ENCODE measurements at regions not wholly inside any gene's neighbourhood (a gene's known extent, or its start where the extent isn't known, plus 50 kb on each side); places are given as distances from the start of the nearest gene placed in this dataset.

DNA sequence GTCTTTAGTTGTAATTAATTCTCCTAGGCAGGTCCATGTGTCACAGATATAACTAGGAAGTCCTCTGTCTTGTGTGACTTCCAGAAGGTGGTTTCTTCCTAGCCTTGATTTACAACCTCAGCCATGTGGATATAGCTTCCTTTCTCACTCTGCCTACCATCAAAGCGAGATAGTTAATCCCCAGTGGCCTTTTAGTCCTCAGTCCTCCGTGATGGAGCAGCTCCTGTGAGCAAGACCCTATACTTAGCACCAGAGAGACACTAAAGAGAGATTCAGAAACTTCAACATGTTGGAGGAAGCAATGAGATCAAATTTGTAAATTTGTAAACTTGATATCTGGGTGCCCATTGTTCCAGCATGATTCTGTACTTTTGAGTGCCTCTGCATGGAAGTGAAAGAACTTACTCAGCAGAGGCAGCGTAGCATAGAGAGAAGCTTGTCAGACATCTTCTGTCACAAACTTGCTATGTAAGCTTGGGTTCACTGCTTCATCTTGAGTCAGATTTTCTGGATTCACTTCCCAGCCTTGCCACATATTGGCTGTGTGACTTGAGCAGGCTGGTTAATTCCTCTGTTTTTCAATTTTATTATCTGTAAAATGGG is 170.2 kb upstream of the NR3C1 start (continued):
- TF ChIP-seq KAT8 (CRISPR knock-in tag; IDR thresholded peaks at IDR 0.05), result no peak
- TF ChIP-seq ZBTB40 (IDR thresholded peaks at IDR 0.05), result no peak
- TF ChIP-seq ZBTB40 (CRISPR knock-in tag; IDR thresholded peaks at IDR 0.05), result no peak
- TF ChIP-seq, protein P1, sequence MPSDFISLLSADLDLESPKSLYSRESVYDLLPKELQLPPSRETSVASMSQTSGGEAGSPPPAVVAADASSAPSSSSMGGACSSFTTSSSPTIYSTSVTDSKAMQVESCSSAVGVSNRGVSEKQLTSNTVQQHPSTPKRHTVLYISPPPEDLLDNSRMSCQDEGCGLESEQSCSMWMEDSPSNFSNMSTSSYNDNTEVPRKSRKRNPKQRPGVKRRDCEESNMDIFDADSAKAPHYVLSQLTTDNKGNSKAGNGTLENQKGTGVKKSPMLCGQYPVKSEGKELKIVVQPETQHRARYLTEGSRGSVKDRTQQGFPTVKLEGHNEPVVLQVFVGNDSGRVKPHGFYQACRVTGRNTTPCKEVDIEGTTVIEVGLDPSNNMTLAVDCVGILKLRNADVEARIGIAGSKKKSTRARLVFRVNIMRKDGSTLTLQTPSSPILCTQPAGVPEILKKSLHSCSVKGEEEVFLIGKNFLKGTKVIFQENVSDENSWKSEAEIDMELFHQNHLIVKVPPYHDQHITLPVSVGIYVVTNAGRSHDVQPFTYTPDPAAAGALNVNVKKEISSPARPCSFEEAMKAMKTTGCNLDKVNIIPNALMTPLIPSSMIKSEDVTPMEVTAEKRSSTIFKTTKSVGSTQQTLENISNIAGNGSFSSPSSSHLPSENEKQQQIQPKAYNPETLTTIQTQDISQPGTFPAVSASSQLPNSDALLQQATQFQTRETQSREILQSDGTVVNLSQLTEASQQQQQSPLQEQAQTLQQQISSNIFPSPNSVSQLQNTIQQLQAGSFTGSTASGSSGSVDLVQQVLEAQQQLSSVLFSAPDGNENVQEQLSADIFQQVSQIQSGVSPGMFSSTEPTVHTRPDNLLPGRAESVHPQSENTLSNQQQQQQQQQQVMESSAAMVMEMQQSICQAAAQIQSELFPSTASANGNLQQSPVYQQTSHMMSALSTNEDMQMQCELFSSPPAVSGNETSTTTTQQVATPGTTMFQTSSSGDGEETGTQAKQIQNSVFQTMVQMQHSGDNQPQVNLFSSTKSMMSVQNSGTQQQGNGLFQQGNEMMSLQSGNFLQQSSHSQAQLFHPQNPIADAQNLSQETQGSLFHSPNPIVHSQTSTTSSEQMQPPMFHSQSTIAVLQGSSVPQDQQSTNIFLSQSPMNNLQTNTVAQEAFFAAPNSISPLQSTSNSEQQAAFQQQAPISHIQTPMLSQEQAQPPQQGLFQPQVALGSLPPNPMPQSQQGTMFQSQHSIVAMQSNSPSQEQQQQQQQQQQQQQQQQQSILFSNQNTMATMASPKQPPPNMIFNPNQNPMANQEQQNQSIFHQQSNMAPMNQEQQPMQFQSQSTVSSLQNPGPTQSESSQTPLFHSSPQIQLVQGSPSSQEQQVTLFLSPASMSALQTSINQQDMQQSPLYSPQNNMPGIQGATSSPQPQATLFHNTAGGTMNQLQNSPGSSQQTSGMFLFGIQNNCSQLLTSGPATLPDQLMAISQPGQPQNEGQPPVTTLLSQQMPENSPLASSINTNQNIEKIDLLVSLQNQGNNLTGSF (CRISPR knock-in tag; IDR thresholded peaks at IDR 0.05), result no peak

All from HepG2 (cell line).